HG02642 (cell line): ENCODE measurements at regions not wholly inside any gene's neighbourhood (a gene's known extent, or its start where the extent isn't known, plus 50 kb on each side); places are given as distances from the start of the nearest gene placed in this dataset.
A peak's percentile ranks its signal among the peaks of the same experiment; 100 is the strongest.
"Not testable (repeated sequence)": the region's sequence is repeated elsewhere in the genome, so short reads cannot be mapped to it uniquely, and the experiment has no call there.

Source experiments
- ATAC-seq: cut with Tn5 transposase; IDR thresholded peaks from one replicate; pipeline ENCODE4 v1.9.1; 2021; ENCODE audit warnings: mild to moderate bottlenecking; ENCODE audit not compliant: unreplicated experiment, poor library complexity

DNA sequence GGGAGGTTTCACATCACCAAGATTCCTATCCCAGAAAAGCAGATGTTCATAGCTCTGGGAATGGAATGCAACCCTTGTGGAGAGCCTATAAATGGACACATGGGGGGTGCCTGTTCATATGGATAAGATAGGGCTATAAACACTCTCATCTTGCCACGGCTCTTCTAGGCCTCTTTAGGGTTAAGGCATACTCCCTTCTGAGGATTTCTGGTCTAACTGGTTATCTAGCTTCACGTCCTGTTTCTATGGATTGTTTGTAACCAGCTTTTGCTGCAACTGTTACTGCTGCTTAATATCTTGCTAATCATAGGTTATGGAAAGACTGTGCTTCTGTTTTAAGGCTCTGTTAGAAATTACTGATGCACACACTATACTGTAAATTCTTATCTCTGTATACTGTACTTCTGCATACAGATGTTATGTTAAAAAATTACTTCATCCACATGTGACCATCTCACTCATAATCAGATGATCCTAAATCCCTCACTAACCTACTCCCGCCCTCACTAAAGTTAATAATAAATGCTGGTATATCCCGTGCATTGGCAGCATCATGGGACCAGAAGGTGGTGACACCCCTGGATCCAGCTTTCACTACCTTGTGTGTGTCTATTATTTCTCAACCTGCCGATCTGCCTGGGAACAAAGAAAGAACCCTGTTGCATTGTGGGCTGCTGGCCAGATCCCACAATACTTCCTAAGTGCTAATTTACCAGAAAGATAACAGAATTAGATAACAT is 68.7 kb downstream of the PRKAB2 start:
- ATAC-seq, result not testable (repeated sequence)

DNA sequence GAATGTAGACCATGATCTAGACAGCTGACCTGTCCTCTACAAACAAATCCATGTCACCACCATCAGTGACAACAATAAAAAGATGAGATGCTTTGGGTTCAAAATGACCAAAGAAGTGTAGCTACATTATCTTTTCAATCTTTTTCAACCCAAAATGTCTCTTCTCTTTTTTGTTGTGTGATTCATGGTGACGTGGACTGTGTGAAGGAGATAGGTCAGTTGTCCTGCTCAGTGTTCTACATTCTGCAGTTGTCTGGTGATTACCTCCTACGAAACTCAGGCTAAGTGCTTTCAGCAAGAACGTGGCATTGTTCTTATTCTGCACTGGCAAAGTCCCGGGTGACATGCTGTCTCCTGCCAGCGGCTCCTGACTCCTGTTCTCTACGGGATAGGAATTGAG is 73.1 kb downstream of the PRKAB2 start:
- ATAC-seq, result no peak

GRCh38 chr1:147098338-147098973 is 73.8 kb downstream of the PRKAB2 start:
- ATAC-seq, result not testable (repeated sequence)

GRCh38 chr1:147095691-147096090 is 76.6 kb downstream of the PRKAB2 start:
- no peak for ATAC-seq

GRCh38 chr1:147091801-147092200 is 80.5 kb downstream of the PRKAB2 start:
- ATAC-seq, result no peak

DNA sequence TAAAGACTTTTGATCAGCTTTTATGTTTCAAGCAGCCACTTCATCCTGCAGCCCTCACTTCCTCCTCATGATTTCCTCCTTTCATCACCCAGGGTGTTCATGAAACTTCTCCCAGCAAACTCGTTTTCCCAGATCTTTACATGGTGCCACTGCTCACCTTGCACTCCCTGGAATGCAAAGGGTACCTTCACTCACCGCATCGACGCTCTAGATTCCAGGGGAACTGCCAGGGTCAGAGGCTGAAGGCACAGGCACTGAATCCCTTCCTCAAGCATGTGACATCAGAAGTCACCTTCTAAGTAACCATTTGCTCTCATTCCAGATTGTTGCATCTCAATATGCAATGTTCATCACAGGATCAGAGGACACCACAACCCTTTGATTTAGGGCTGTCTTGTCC is 82.8 kb downstream of the PRKAB2 start:
- no peak for ATAC-seq

GRCh38 chr1:147086129-147086528 is 86.1 kb downstream of the PRKAB2 start:
- ATAC-seq, result no peak

DNA sequence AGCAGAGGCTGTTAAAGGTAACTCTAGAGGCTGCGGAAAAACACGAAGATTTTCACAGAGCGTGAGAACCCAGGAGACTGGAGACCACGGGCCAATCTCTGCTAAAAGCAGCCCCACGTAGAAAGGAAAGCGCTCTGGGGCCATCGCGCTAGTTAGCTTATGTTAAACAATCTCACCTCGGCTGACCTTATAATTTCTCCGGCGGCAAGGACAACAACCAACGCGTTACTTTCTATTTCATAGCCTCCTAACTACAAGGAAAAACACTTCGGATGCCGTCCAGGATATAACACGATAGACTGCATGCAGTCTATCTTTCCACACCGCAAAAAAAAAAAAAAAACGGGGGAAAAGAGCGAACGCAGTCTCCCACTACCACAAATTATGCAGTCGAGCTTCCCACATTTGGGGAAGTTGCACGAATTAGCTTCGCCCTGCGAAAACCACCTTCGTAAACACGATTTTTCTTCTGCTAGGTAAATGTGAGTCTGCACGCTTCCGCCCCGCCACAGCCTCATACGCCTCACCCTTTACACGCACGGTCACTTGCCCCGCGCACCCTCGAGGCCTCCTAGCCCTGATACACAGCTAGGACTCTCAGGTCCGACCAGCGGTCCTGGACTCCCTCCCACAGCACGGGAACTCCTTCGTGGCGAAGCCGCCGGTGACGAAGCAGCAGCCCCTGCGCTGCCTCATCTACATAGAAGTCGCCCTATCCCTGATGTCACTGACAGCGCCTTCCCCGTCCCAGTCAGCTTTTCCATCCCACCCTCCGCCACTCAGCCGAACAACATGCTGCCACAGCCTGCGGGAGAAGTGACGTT is 87.8 kb downstream of the PRKAB2 start:
- peak; percentile 71 for ATAC-seq

DNA sequence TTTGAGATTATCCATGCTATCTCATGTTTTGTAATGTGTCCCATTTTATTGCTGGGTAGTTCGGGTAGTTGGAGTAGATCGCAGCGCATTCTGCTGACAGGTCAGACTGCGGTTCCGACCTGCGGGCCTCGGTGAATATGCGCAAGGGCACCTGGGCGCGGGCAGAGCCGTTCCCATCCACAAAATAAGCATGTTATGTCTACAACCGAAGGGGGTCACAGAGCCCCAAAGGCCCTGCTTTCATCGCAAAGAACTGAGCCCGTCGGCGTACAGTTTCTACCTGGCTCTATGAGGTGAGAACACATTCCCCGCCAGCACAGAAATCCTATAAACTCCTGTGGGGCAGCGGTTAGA is 88.4 kb downstream of the PRKAB2 start:
- ATAC-seq, result no peak

DNA sequence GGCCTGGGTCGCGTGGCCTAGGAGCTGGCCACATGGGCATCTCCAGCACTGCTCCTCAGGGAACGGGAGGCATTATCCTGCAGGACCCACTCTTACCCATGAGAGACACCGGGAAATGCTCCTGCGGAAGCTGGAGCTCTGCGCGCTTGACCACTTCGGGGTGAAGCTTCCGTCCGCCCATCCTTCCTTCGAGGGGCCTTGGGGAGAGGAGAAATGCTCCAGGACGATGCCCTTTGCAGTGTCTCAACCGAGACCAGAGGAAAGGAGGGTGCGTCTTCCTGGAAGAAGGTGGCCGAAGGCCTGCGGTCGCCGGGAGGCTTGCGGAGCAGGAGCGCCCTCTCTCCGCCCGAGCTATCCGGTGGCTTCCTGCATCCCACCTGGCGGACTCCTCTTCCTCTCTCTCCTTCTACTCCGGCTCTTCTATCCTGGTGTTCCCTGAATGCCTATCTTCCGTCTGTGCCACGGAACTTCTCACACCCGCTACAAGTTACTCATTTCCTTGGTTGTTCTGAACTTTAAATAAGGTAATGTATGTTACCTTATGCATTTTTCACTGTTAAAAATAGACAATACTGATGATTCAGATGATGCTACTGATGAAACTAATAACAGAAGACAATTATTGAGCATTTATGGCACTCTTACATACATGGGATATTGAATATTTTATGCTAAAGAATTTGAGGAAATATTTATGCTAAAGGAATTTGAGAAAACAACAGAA is 91.4 kb downstream of the PRKAB2 start:
- no peak for ATAC-seq

- ATAC-seq, result no peak
Observed at GRCh38 chr1:147080006-147080661, 92.1 kb downstream of the PRKAB2 start.

GRCh38 chr1:147079400-147080005 is 92.8 kb downstream of the PRKAB2 start:
- ATAC-seq, result no peak

GRCh38 chr1:147078606-147079399 is 93.5 kb downstream of the PRKAB2 start:
- no peak for ATAC-seq

DNA sequence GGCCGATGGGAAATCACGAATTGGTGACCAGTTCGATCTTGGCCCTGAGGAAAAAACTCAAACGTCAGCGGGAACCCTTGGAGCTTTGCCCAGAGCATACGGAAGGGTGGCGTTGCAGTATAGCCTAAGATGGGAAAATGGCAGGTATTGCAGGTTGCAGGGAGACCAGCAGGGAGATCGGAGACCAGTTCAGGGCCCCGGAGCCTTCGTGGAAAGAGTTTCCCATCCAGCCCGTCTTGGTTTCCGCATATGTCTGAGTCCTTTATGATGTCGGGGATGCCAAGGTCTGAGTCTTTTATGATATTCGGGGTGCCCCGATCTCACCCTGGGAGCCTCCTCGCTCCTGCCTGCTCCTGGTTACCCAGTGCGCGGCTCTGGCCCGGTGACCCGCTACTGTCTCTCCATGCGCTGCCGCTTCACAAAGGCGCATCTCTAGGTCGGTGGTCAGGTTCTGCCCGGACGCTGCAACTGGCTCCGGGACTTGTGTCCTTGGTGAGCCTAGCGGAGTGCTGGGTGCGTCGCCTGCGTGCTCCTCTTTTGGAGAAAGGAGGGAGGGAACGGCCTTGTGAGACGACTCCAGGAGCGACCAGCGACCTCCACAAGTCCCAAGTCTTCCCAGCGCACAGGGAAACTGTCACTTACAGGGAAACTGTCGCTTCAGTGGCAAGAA is 94.2 kb downstream of the PRKAB2 start:
- ATAC-seq, result no peak

DNA sequence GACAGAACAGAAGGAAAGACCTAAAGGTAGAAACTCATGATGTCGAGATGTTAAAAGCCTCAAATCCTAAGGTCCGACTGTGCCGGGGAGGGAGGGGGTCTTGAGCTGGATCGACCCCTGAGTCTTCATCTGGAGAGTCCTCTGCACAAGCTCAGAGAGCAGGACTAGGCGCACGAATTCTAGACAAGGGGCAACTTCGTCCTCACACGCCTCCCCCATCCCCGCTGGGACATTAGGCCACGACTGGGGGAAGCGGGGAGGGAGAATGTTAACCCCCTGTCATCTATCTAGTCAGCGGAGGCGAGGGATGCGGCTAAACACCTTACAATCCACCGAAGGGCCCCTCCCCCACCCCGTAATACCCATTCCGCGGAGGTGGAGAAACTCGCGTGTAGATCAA is 94.7 kb downstream of the PRKAB2 start:
- ATAC-seq, result no peak

GRCh38 chr1:147077081-147077480 is 95.2 kb downstream of the PRKAB2 start:
- ATAC-seq, result no peak

DNA sequence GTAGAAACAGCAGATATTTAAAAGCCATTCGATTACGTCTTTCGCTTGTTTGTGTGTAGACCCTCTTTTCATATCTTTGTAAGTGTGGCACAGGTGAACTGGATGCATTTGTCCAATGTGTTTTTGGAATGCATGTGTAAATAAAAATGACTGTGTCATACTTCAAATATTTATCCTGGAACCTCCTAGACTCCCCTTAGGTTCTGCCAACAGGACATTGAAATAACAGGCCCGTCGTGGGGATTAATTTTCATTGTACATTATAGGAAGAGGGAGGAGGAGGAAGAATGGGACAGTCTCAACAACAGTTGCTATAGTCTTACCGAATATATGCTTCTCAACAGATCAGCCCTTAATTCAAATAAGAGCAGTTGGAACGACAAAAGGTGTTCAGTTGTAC is 95.8 kb downstream of the PRKAB2 start:
- no peak for ATAC-seq
